GM21390 (cell line): ENCODE measurements at regions not wholly inside any gene's neighbourhood (a gene's known extent, or its start where the extent isn't known, plus 50 kb on each side); places are given as distances from the start of the nearest gene placed in this dataset.
"Not testable (repeated sequence)": the region's sequence is repeated elsewhere in the genome, so short reads cannot be mapped to it uniquely, and the experiment has no call there.

Experiments
- ATAC-seq: cut with Tn5 transposase; IDR thresholded peaks from one replicate; pipeline ENCODE4 v1.9.1; 2021; ENCODE audit not compliant: unreplicated experiment

DNA sequence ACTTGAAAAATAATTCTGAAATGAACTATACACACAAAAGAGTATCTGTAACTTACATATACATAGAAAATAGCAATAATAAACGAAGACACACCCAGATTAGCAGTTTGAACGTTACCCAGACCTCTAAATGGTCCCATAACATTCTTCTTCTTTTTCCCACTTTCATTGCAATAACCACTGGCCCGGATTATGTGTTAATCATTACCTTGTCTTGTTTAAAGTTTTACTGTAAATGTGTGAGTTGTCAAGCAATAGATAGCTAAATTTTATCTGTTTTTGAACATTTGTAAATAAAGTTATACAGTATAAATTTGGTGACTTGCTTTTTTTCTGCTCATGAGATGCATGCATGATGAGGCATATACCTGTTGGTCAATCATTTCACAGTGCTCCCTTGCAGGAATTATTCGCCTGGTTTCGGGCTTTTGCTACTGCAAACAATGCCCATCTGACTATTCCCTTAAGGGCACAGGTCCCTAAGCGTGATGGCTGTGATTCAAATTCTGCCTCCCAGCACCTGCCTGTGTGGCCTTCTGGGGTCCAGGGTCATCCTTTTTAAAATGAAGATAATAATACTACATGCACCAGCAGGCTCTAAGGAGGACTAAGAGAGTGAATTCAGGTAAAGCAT is 66.1 kb downstream of the GADD45G start:
- ATAC-seq: no peak

DNA sequence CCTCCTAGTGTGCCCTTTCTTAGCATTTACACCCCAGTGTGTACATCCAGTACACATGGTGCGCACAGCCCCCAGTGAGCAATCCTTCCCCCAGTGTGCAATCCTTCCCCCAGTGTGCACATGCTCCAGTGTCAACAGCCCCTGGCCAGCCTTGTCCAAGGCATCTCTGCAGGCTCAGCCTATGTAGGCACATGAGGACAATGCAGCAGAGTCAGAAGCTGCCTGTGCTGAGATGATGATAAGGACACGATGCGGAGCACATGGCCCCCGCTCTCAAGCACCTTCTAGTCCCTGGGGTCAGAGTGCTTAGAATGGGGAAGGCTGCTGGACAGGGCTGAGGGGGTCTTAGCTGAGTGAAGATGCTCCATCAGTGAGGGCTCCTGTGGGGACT is 69.8 kb downstream of the GADD45G start:
- no peak for ATAC-seq

DNA sequence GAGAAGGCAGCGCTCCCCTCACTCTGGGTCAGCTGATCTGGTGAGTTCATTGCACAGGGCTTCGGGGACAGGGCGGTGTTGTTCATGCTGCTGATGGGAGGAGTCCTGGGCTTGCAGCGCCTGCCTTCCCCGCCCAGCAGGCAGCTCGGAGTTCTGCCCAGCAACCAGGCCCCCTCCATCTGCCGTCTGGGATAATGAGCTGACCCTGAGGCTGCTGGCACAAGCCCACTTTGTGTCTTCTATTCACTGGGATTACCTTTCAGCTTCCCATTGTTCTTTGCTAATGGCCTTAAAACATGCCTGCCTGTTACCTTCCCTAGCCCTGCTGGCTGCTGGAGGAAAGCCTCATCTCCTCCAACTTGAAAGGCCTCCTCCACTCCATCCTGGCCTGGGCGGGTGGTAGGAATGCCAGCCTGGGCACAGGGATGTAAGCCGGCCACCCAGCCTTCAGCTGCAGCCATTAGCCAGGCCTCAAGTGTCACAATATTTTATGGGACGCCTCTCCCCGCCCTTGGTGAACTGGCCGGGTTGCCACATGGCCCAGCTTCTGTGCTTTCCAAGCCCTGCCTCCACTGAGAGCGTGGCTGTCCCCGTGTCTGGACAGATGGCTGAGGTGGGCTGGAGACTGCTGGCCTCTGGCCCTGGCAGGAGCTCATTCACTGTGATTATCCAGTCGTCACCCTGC is 70.4 kb downstream of the GADD45G start:
- ATAC-seq: no peak

- no peak for ATAC-seq
Observed at GRCh38 chr9:89676281-89676680, 71.5 kb downstream of the GADD45G start.

GRCh38 chr9:89677702-89678395 is 73.0 kb downstream of the GADD45G start:
- ATAC-seq: no peak

GRCh38 chr9:89678396-89679015 is 73.7 kb downstream of the GADD45G start:
- ATAC-seq: no peak

- ATAC-seq: no peak
Observed at GRCh38 chr9:89679016-89679415, 74.2 kb downstream of the GADD45G start.

- ATAC-seq: no peak
Observed at GRCh38 chr9:89679581-89679980, 74.8 kb downstream of the GADD45G start.

DNA sequence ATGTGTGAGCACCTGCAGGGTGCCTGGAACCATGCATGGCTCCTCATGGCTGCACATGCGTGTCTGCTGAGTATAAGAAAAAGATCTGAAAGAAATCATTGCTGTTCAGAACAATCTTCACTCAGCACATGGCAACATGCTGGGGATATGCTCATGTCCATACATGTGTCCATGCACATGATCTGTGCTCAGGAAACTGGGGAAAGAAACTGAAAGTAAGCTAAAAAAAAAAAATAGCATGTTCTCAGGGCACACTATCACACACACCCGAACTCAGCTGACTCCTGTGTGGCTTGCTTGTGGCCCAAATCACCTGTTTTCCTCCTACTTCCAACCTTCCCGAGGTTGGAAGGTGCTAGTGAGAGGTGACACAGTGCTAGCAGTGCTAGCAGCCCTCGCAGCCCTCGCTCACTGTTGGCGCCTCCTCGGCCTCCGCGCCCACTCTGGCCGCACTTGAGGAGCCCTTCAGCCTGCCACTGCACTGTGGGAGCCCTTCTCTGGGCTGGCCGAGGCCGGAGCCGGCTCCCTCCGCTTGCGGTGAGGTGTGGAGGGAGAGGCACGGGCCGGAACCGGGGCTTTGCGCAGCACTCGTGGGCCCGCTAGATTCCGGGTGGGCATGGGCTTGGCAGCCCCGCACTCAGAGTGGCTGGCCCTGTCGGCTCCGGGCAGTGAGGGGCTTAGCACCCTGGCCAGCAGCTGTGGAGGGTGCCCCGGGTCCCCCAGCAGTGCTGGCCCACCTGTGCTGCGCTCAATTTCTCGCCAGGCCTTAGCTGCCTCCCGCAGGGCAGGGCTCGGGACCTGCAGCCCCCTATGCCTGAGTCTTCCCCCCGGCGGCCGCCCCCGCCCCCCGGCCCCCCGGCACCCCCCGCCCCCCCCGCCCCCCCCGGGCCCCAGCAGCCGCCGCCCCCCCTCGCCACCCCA is 76.0 kb downstream of the GADD45G start:
- ATAC-seq: no peak

DNA sequence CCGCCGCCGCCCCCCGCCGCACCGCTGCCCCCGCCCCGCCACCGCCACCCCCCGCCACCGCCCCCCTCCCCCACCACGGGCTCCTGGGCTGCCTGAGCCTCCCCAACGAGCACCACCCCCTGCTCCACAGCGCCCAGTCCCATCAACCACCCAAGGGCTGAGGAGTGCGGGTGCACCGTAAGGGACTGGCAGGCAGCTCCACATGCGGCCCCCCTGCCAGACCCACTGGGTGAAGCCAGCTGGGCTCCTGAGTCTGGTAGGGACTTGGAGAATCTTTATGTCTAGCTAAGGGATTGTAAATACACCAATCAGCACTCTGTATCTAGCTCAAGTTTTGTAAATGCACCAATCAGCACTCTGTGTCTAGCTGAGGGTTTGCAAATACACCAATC is 76.7 kb downstream of the GADD45G start:
- ATAC-seq: not testable (repeated sequence)

- ATAC-seq: no peak
Observed at GRCh38 chr9:89683626-89684025, 78.8 kb downstream of the GADD45G start.

- ATAC-seq: no peak
Observed at GRCh38 chr9:89684218-89684617, 79.4 kb downstream of the GADD45G start.

- no peak for ATAC-seq
Observed at GRCh38 chr9:89684912-89685636, 80.3 kb downstream of the GADD45G start.

DNA sequence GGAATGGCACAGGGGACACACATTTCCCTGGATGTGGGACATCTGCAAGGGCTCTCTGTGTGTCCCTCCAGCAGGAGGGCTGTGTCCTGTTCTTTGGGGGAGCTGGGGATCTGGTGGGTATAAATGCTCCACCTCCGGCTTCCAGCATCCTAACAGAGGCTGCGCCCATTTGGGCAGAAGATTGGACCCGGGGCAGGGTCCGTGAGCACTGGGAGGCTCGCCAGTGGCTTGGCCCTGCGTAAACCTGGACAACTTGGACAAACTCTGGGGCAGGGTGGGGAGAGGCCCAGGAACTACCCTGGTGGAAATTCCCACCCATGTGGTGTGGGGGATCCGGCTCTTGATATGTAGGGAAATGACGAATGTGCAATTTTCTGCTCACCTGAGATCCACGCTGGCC is 80.9 kb downstream of the GADD45G start:
- ATAC-seq: no peak

DNA sequence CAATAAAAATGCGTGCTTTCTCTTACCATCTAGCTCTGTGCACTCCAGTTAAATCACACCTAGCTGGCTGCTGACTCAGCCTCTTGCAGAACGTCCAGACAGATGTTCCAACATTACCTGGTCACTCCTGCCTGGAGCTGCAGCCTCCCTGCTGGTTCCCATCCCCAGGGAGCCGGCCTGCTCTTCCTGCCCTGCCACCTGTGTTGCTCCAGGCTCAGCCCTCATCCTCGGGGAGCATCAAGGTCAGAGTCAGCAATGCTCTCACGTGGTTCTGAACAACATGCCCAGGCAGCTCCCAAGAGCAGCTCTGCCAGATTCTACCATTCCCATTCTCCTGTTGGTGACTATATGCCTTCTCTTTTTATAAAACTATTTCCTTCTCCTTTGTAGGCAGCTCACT is 81.3 kb downstream of the GADD45G start:
- no peak for ATAC-seq

DNA sequence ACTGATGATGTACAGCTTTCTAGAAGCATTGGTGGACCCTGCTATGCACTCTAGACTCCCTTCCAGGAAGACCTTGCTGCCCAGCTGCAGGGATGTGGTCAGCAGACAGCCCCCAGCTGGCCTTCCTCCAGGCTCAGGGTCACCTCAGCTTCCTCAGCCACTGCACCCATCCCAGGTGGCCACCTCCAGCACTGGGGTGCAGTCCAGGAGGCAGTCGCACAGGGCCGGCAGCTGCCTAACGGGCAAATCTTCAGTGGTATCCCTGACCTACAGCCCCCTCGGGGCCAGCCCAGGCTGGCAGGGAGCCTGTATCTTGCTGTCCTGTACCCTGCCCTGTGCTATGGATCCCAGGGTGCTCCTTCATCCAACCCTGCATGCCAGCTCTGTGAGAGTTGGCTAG is 81.8 kb downstream of the GADD45G start:
- ATAC-seq: no peak

- no peak for ATAC-seq
Observed at GRCh38 chr9:89687188-89687587, 82.4 kb downstream of the GADD45G start.

- no peak for ATAC-seq
Observed at GRCh38 chr9:89687848-89688247, 83.0 kb downstream of the GADD45G start.

DNA sequence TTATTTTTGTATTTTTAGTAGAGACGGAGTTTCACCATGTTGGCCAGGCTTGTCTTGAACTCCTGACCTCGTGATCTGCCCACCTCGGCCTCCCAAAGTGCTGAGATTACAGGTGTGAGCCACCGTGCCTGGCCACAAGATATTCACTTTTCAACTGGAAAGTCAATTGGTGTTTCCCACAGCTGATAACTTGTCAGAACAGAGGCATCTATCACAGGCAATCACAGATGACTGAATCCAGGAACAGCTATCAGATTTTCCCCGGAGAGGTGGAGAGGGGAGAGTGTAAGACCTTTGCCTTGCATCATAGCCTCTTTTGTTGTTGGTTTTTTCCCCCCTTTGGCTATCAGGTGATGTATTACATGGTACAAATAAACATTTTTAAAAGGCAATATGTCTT is 84.5 kb downstream of the GADD45G start:
- not testable (repeated sequence) for ATAC-seq

GRCh38 chr9:89690334-89690912 is 85.6 kb downstream of the GADD45G start:
- ATAC-seq: peak; percentile 96
